ENCODE measurements at regions not wholly inside any gene's neighbourhood (a gene's known extent, or its start where the extent isn't known, plus 50 kb on each side); places are given as distances from the start of the nearest gene placed in this dataset.
"Not testable (repeated sequence)": the region's sequence is repeated elsewhere in the genome, so short reads cannot be mapped to it uniquely, and the experiment has no call there.

- H3K4me3 Mint-ChIP-seq (ENCODE audit: low read depth), result no peak overlapping the region
- no peak overlapping the region for H3K27ac Mint-ChIP-seq
- H3K4me1 Mint-ChIP-seq (ENCODE audit: low read depth), result no peaks in the 10 kb centered on the region
- intact Hi-C loops (cut with micrococcal nuclease), result no loop called here
- no peak for DNase-seq (ENCODE audit: low spot score)
- H3K9me3 Mint-ChIP-seq, result peaks cover 11% of the 10 kb centered on the region
- H3K36me3 Mint-ChIP-seq (ENCODE audit: low read depth), result no peaks in the 10 kb centered on the region
- H3K27me3 Mint-ChIP-seq (ENCODE audit: low read depth), result no peaks in the 10 kb centered on the region
These were observed 495.3 kb upstream of the ARPP21 start for GRCh38 chr3:35144011-35144410.

- H3K27ac Mint-ChIP-seq; H3K4me1 Mint-ChIP-seq (ENCODE audit: low read depth); H3K36me3 Mint-ChIP-seq (ENCODE audit: low read depth); H3K4me3 Mint-ChIP-seq (ENCODE audit: low read depth); intact Hi-C loops (cut with micrococcal nuclease); H3K27me3 Mint-ChIP-seq (ENCODE audit: low read depth); H3K9me3 Mint-ChIP-seq; DNase-seq (ENCODE audit: low spot score): not testable (repeated sequence)
These were observed 492.9 kb upstream of the ARPP21 start for GRCh38 chr3:35146256-35147035.

- Mint-ChIP-seq H3K36me3 (ENCODE audit: low read depth) (no peaks in the 10 kb centered on the region), H3K9me3 (peaks cover 16% of the 10 kb centered on the region), H3K4me1 (ENCODE audit: low read depth) (no peaks in the 10 kb centered on the region), H3K4me3 (ENCODE audit: low read depth) (no peak overlapping the region), H3K27me3 (ENCODE audit: low read depth) (no peaks in the 10 kb centered on the region), H3K27ac (no peak overlapping the region)
- no peak for DNase-seq (ENCODE audit: low spot score)
- intact Hi-C loops (cut with micrococcal nuclease), result no loop called here
These were observed 455.2 kb upstream of the ARPP21 start for GRCh38 chr3:35183927-35184675.

GRCh38 chr3:35184775-35185174 lies 454.6 kb upstream of the ARPP21 start:
- Mint-ChIP-seq H3K27me3 (ENCODE audit: low read depth) (no peaks in the 10 kb centered on the region), H3K36me3 (ENCODE audit: low read depth) (no peaks in the 10 kb centered on the region), H3K4me1 (ENCODE audit: low read depth) (no peaks in the 10 kb centered on the region), H3K9me3 (peaks cover 16% of the 10 kb centered on the region), H3K4me3 (ENCODE audit: low read depth) (no peak overlapping the region), H3K27ac (no peak overlapping the region)
- intact Hi-C loops (cut with micrococcal nuclease), result no loop called here
- DNase-seq (ENCODE audit: low spot score), result no peak

- H3K4me1 Mint-ChIP-seq (ENCODE audit: low read depth), result no peaks in the 10 kb centered on the region
- intact Hi-C loops (cut with micrococcal nuclease), result no loop called here
- H3K27ac Mint-ChIP-seq, result no peak overlapping the region
- DNase-seq (ENCODE audit: low spot score), result no peak
- H3K36me3 Mint-ChIP-seq (ENCODE audit: low read depth), result no peaks in the 10 kb centered on the region
- H3K9me3 Mint-ChIP-seq, result peaks cover 3% of the 10 kb centered on the region
- no peaks in the 10 kb centered on the region for H3K27me3 Mint-ChIP-seq (ENCODE audit: low read depth)
- H3K4me3 Mint-ChIP-seq (ENCODE audit: low read depth), result no peak overlapping the region
These were observed 451.4 kb upstream of the ARPP21 start for GRCh38 chr3:35187908-35188307.

GRCh38 chr3:35194666-35195065 lies 444.7 kb upstream of the ARPP21 start:
- no peaks in the 10 kb centered on the region for H3K9me3 Mint-ChIP-seq
- intact Hi-C loops (cut with micrococcal nuclease), result no loop called here
- H3K27me3 Mint-ChIP-seq (ENCODE audit: low read depth), result no peaks in the 10 kb centered on the region
- no peak for DNase-seq (ENCODE audit: low spot score)
- no peaks in the 10 kb centered on the region for H3K36me3 Mint-ChIP-seq (ENCODE audit: low read depth)
- H3K27ac Mint-ChIP-seq, result no peak overlapping the region
- no peak overlapping the region for H3K4me3 Mint-ChIP-seq (ENCODE audit: low read depth)
- no peaks in the 10 kb centered on the region for H3K4me1 Mint-ChIP-seq (ENCODE audit: low read depth)

GRCh38 chr3:35198857-35199256 lies 440.5 kb upstream of the ARPP21 start:
- no peaks in the 10 kb centered on the region for H3K4me1 Mint-ChIP-seq (ENCODE audit: low read depth)
- no peaks in the 10 kb centered on the region for H3K36me3 Mint-ChIP-seq (ENCODE audit: low read depth)
- H3K27ac Mint-ChIP-seq, result no peak overlapping the region
- no peaks in the 10 kb centered on the region for H3K27me3 Mint-ChIP-seq (ENCODE audit: low read depth)
- H3K9me3 Mint-ChIP-seq, result no peaks in the 10 kb centered on the region
- intact Hi-C loops (cut with micrococcal nuclease), result no loop called here
- H3K4me3 Mint-ChIP-seq (ENCODE audit: low read depth), result no peak overlapping the region
- DNase-seq (ENCODE audit: low spot score), result no peak

- no peaks in the 10 kb centered on the region for H3K9me3 Mint-ChIP-seq
- intact Hi-C loops (cut with micrococcal nuclease), result no loop called here
- H3K4me1 Mint-ChIP-seq (ENCODE audit: low read depth), result no peaks in the 10 kb centered on the region
- no peak for DNase-seq (ENCODE audit: low spot score)
- H3K27me3 Mint-ChIP-seq (ENCODE audit: low read depth), result no peaks in the 10 kb centered on the region
- H3K27ac Mint-ChIP-seq, result no peak overlapping the region
- H3K36me3 Mint-ChIP-seq (ENCODE audit: low read depth), result no peaks in the 10 kb centered on the region
- no peak overlapping the region for H3K4me3 Mint-ChIP-seq (ENCODE audit: low read depth)
These were observed 439.3 kb upstream of the ARPP21 start for GRCh38 chr3:35200056-35200455.

- DNase-seq (ENCODE audit: low spot score), result no peak
- intact Hi-C loops (cut with micrococcal nuclease), result no loop called here
- no peak overlapping the region for H3K4me3 Mint-ChIP-seq (ENCODE audit: low read depth)
- H3K9me3 Mint-ChIP-seq, result no peaks in the 10 kb centered on the region
- H3K4me1 Mint-ChIP-seq (ENCODE audit: low read depth), result no peaks in the 10 kb centered on the region
- H3K36me3 Mint-ChIP-seq (ENCODE audit: low read depth), result no peaks in the 10 kb centered on the region
- H3K27ac Mint-ChIP-seq, result no peak overlapping the region
- H3K27me3 Mint-ChIP-seq (ENCODE audit: low read depth), result no peaks in the 10 kb centered on the region
These were observed 438.1 kb upstream of the ARPP21 start for GRCh38 chr3:35201211-35201610.

- no peak for DNase-seq (ENCODE audit: low spot score)
These were observed 423.5 kb upstream of the ARPP21 start for GRCh38 chr3:35215525-35216500.

GRCh38 chr3:35216501-35217266 lies 422.6 kb upstream of the ARPP21 start:
- intact Hi-C loops (cut with micrococcal nuclease), result no loop called here
- Mint-ChIP-seq H3K36me3 (ENCODE audit: low read depth) (no peaks in the 10 kb centered on the region), H3K27ac (no peak overlapping the region), H3K4me3 (ENCODE audit: low read depth) (no peak overlapping the region), H3K4me1 (ENCODE audit: low read depth) (no peaks in the 10 kb centered on the region), H3K27me3 (ENCODE audit: low read depth) (no peaks in the 10 kb centered on the region), H3K9me3 (no peaks in the 10 kb centered on the region)
- no peak for DNase-seq (ENCODE audit: low spot score)

More at GRCh38 chr3:35215525-35216500, 423.5 kb upstream of the ARPP21 start:
- Mint-ChIP-seq H3K4me1 (ENCODE audit: low read depth) (no peaks in the 10 kb centered on the region), H3K27me3 (ENCODE audit: low read depth) (no peaks in the 10 kb centered on the region), H3K36me3 (ENCODE audit: low read depth) (no peaks in the 10 kb centered on the region), H3K27ac (no peak overlapping the region), H3K4me3 (ENCODE audit: low read depth) (no peak overlapping the region), H3K9me3 (no peaks in the 10 kb centered on the region)
- intact Hi-C loops (cut with micrococcal nuclease), result no loop called here

Data from activated T-helper 2 cell treated with anti-CD3 and anti-CD28 coated beads, Interferon-gamma antibody, Interleukin-2, Interleukin-4, amounts not matched to agents 10 μg/mL and 5 μg/mL and 100 μg/mL, durations not matched to agents 14 hours and 24 hours and 36 hours (primary cell).